HG03159 (cell line): ENCODE measurements at regions not wholly inside any gene's neighbourhood (a gene's known extent, or its start where the extent isn't known, plus 50 kb on each side); places are given as distances from the start of the nearest gene placed in this dataset.
A peak's percentile ranks its signal among the peaks of the same experiment; 100 is the strongest.
"Not testable (repeated sequence)": the region's sequence is repeated elsewhere in the genome, so short reads cannot be mapped to it uniquely, and the experiment has no call there.

Experiments used
- ATAC-seq: cut with Tn5 transposase; IDR thresholded peaks from one replicate; pipeline ENCODE4 v1.9.1; 2021; ENCODE audit warnings: mild to moderate bottlenecking, moderate library complexity; ENCODE audit not compliant: unreplicated experiment

DNA sequence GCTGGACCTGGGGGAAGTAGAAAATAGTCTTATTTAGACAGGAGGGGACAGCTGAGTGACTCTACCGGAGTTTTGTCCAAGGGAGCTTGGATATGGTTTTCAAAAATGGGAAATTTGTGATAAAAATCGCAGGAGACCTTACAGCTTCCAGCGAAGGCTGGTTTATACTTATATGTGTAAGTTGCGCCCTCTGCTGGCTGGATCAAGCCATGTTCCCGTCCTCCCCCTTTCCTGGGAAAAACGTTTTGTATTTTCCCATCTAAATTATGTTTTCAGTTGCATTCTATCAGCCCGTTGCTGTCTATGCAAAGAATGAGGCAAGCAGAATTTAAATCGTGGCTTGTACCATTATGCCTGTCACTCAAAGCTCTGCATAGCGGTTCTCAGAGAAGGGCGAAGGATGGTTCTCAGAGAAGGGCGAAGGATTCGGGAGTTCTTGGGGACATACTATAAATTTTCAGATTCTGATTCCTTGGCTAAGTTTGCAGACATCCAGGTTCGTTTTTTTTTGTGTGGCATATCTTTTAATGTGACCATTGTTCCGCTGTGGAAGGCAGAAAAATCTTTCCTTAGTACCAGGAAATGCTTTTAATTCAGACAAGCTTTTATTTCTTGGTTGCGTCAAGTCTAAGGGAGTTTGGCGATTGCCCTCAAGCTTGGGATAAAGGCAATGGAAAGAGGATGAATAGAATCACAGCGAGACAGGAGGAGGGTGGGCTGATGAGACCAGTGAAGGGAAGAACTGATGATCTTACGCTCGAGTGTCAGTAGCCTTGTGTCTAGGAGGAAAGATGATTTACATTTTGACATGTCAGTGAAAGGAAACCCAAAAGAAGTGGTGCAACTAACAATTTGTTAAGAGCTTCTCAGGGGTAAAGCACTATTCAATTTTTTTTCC, 128.5 kb upstream of the ARX start:
- no peak for ATAC-seq

DNA sequence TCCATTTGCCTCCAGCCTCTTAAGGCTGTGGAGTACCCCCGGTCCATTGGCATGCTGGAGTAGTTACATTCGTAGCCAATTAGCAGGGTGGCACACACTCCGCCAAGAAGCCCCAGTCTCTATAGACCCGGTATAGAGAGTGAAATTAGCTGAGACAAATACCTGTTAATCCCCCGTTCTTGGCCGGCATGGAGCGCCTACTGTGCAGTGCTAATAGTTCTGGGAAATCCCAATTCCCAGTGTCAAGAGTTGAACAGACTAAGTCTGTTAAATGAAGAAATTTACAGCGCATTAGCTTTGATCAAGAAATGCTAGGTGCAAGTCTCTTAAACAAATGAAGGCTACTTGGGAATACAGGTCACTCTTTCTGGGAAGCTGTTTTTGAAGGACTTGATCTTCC, 127.8 kb upstream of the ARX start:
- ATAC-seq: no peak

DNA sequence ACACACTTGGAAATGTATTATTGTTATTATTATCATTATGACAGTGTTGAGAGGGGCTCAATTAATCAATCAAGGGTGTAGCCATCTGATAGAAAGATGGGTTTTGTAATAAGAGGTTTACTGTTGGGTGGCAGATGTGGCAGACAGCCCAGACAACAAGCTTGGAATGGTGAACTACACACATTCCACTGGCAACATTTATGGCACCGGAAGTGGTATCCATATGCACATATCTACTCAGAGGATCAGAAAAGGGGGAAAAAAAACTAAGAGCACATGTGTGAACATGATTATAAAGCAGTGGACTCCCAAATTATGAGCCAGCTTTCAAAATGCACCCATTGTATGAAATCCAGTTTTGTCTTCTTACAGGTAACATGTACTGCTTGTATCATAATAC, 125.9 kb upstream of the ARX start:
- no peak for ATAC-seq

DNA sequence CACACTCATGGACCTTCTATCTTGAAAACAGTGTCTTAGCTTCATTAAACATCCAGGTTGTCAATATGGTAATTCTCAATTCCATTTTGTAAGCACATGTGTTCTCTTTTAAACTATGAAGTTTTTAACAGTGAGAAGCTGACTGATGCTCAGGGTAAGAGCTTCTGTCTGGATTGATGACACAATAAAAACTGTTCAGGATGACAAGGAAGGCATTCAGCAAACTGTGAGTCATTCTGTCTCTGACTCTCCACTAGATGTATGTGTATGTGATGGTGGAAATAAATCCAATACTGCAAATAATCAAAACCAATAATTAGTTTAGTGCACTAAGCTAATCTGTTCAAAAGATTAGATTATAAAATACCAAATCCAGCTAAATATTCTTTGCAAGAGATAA, 115.3 kb upstream of the ARX start:
- no peak for ATAC-seq

DNA sequence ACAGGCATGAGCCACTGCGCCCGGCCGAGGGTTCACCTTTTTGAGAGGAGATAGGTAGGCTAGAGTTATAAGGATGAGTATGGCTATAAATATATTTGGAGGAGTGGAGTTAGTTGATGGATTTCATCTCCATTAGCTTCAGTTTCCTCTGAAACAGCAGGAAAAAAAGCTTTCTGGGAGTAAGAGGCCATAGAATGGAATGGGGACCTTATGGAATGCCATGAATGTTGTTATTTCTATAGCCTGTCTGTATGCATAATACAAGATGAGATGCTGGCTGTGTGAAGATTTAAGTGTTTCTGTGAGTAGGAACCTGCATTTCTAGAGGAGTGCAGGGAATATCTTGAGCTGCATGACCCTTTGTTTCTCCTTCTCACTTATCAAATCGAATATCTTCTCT, 114.9 kb upstream of the ARX start:
- ATAC-seq: no peak

DNA sequence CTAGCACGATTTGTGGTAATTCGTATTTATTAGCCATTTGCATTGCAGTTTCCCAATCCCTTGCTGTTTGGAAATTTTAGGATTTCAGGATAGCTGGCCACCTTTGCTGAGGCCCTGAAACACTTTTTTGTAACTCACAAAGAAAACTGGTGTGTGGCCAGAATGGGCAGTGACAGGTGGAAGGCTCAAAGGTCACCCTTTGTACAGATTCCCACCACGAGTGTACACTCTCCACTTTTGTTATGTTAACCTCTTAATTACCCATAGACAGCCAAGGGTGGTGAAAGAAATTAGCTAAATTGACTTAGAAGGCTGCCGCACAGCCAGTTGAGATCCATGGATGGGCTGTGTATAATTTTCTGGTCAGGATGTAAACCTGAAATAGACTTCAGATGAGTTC, 109.7 kb upstream of the ARX start:
- no peak for ATAC-seq

DNA sequence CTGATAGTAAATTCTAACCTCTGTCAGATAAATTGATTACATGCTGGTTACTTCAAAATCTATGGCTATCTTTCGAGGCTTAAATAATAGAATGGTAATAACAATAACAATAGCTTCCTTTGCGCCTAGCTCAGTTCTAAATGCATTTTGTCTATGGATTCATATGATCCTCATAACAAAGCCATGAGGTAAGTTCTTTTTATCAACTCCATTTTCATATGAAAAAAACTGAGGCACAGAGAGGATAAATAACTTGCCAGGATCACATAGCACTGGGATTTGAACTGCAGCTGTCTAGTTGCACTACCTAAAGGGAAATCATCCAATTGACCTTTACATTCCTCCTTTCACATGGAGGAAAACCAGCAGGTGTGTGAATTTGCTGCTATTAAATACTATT, 108.6 kb upstream of the ARX start:
- no peak for ATAC-seq

DNA sequence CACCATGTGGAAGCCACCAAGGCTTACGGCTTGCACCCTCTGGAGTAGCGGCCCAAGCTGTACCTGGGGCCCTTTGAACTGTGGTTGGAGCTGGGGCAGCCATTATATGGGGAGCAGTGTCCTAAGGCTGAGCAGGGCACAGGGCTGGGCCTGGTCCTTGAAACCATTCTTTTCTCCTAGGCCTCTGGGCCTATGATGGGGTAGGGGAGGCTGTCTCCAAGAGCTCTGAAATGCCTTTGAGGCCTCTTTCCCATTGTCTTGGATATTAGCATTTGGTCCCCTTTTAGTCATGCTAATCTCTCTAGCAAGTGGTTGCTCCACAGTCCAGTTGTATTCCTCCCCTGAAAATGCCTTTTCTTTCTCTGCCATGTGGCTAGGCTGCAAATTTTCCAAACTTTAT, 96.4 kb upstream of the ARX start:
- no peak for ATAC-seq

DNA sequence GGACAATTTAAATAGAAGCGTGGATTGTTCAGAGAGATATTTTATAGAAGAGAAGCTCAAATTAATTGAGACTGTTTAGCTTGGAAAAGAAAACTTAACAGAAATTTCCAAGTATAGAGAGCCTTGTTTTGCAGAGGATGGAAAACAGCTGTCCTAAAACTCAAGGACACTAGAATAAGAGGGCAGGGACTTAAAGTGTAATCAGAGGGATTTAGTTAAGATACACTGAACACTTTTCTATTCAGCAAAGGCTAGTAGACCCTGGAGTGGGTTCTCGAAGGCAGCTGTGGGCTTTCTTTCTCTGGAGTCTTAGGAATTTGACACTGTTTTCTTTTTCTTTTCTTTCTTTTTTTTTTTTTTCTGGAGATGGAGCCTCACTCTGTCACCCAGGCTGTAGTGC, 92.7 kb upstream of the ARX start:
- ATAC-seq: no peak

DNA sequence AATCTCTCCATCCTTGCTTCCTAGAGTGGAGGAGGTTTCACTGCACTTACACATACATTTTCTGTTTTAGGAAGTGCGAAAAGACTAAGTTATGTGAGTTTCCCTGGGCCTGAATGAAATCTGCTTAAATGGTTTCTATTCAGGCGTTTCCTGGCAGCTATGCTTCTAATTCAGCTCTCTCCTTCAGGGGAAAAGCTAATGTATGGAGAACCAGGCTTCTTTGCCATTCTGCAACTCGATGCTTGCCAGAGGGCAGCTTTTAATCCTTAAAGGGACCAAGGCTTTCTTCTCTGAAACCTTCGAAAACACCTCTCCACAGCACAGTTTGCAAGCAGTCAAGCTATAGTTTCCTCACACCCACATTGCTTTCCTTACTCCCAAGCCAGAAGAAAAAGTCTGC, 89.5 kb upstream of the ARX start:
- ATAC-seq: no peak

DNA sequence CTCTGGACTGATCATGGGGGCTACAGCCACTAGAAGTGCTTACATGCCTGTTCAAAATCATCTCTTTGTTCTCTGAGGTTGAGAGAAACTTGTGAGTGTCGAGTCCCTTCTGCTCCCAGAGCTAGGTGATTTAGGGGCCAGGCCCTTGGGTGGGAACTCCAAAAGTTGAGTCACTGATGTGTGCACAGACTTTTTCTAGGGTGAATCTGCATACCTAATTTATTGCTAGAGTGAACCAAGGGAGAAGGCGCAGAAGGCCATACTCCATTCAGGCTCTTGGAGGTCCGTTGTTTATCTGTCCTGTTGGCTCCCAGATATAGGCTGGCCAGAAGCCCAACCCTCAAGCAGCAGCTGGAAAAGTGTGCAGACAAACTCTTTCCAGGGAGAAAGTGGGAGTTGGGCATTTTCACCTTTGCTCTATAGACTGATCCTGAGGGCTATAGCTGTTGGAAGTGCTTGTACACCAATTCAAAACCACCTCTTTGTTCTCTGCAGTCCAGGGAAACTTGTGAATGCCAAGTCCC, 80.8 kb upstream of the ARX start:
- no peak for ATAC-seq

DNA sequence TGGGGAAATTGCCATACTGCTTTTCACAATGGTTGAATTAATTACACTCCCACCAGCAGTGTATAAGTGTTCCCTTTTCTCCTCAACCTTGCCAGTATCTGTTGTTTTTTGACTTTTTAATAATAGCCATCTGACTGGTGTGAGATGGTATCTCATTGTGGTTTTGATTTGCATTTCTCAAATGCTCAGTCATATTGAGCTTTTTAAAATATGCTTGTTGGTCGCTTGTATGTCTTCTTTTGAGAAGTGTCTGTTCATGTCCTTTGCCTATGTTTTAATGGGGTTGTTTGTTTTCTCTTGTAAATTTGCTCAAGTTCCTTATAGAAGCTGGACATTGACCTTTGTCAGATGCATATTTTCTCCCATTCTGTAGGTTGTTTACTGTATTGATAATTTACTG, 75.4 kb upstream of the ARX start:
- not testable (repeated sequence) for ATAC-seq

DNA sequence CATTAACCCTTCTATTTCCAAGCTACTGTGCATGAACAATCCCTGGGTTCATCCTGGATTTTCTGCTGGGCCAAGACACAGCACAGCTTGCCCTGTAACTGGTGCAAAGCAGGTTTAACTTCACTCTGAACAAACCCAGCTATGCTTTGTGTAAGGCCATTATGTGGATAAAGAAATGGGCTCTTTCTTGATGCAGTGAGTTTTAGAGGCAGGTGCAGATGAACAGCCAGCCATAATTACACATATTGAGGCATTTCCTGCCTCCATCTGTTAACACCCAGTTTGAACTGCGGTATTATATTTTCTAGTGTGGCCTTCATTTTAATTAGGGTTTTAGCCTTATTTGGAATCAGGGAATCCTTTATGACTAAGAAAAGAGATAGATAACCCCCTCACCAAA, 68.7 kb upstream of the ARX start:
- ATAC-seq: no peak

DNA sequence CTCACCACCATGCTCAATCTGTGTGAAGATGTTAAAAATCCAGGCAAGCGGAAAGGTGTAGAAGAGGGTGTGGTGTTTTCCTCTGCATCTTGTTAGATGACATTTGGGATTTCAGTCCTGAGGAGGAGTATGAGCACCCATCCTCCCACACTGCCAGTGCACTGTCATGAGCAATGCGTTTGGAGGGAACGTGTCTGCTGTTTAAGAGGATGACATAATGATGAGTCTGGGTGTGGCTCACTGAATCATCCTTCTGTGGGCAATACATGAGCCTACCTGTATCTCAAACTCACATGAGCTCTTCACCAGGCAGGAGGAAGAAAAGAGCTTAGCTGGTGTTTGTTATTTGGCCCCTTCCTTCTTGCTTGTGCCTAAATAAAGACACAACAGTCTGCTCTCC, 67.9 kb upstream of the ARX start:
- no peak for ATAC-seq

DNA sequence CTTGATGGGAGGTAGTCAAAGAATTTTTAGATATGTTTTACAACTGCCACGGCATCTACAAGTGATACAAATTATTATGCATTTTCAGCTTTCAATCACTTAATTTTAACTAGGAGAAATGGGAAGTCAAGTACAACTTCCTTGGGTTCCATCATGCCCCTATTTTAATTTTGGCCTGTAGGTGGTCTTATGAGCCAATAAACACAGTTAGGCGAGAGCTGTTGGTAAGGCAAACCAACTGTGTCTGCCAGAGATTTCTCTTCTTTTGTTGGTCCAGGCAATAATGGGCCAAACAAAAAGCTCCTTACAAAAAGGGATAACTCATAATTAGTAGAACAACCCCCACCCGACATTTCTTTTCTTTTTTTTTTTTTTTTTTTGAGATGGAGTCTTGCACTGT, 63.3 kb upstream of the ARX start:
- ATAC-seq: no peak

DNA sequence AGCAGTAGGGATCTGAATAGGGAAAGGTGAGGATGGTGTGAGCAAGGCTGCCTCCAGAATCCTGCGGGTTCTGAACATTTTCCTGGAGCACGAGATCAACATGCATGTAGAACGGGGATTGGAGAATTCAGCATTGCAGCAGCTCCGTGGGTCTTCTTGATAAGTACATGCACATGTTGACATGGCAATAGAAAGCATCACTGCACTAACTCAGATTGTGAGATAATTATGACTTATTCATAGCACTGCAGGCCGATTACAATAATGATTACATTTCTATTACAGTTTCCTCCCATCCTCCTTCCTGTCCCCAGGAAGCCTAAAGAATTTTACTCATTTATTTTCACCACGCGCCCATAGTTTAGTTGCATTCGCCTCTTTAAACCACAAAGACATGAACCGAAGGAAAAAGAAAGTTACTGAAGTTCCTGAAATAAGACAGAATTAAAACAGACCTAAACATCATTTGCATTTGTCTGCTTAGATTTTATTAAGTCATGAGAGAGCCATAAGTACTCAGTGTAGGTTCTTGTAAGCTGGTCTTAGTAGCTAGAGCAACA, 61.3 kb upstream of the ARX start:
- ATAC-seq: no peak

DNA sequence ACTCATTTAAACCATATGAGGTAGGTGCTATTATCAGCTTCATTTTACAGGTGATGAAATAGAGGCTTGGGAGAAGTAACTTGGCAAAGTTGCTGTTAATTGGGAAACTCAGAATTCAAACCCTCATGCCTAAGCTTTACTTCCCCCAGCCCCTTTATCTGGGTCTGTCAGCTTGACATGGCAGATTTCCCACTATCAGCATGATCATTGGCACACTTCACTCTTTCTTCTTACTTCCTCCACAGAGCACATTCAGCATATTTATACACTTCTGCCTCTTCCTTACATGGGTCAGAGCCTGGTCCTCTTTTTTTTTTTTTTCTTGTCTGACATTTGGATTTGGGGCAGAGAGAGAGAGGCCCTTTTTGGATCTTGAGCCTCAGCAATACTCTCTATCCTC, 56.5 kb upstream of the ARX start:
- ATAC-seq: no peak

DNA sequence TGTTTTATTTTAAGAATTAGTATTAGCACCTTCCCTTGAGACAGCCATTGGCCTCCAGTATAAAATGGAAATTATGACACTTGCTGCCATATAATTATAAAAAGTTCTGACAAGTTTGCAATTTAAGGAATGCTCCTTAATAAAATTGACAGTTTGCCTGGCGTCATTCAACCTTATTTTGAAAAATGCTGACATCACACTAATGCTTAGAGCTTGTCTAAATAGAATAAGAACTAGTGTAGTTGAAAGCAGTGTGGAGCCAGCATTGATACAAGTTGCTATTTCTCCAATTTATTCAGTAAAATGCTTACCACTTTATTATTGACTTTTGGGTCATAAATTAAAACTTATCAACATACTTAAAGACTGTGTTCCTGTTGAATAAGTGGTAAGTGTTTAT, 54.3 kb upstream of the ARX start:
- ATAC-seq: no peak

DNA sequence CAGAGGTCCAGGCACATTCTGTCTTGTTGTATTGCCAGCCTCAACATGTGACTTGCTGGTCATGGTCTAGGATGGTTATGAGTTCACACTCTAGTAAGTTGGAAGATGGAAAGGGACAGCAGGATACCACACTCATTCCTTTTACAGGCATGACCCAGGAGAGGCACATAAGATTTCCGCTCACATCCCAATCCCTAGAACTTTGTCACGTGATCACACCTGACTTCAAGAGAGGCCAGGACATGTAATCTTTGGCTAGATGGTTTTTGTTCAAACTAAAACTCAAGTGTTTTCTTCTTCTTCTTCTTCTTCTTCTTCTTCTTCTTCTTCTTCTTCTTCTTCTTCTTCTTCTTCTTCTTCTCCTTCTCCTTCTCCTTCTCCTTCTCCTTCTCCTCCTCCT, 53.4 kb upstream of the ARX start:
- ATAC-seq: no peak

DNA sequence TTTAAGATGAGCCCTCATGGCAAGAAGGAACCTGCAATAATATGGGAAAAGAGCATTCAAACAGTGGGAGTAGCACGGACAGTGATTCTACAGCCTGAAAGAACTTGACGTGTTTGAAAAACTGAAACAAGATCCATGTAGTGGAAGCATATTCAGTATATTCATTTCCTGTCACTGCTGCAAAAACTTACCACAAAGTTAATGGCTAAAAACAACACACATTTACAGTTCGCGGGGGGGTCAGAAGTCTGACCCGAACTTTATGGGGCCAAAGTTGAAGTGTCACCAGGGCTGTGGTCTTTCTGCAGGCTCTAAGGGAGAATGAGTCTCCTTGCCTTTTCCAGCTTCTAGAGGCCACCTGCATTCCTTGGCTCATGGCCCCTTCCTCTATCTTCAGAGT, 52.6 kb upstream of the ARX start:
- no peak for ATAC-seq

DNA sequence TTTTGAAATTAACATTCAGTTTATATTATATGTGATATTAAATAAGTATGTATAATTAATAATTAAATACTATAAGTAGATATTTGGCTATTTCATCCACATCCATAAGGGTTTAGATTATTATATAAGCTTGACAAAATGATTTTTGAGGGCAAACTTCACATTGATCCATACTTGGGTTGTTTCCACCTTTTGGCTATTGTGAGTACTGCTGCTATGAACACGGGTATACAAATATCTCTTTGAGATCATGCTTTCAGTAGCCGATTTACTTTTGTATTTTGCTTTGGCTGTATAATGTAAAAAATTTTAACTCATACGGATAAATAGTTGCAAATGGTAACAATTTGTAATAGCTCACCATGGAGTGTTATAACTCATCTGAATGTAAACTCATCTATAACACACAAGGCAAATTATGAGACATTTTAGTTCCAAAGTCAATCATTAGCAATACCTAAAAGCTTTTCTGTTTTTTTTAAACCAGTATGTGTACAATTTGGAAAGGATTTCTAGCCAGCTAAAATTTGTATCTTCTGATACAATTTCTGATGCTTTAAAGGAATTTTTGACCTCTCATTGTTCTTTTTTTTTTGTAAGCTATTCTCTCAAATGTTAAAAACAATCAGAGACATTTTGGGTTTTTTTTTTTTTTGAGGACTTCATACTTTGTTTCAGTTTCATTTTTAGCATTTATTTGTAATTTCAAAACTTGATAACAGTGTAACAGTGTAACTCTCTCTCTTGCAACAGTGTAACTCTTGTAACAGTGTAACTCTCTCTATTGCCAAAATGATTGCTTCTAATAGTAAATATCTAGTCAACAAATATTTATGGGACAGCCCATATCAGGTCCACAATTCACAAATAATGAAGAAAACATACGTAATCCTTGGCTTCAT, 51.8 kb upstream of the ARX start:
- ATAC-seq: peak; percentile 61

DNA sequence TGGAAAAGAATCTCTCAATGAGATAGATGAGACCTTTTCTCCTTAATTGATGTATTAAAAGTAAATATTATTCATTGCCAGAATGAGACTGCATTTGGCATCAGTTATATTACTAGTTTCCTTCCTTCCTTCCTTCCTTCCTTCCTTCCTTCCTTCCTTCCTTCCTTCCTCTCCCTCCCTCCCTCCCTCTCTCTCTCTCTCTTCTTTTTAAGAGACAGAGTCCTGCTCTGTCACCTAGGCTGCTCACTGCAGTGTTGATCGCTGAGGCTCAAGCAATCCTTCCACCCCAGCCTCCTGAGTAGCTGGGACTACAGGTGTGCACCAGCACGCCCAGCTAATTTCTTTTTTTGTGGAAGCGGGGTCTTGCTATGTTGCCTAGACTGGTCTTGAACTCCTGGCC, 50.4 kb upstream of the ARX start:
- ATAC-seq: no peak
